Ascending aorta (tissue), 2 donors: ENCODE measurements at regions not wholly inside any gene's neighbourhood (a gene's known extent, or its start where the extent isn't known, plus 50 kb on each side); places are given as distances from the start of the nearest gene placed in this dataset.

Source experiments
- DNase-seq, 2 donors: peaks; one replicate each; pipeline ENCODE4 v3.0.0-alpha.2; 2019; ENCODE audit warnings: low spot score in 2 of 2
- H3K27ac ChIP-seq, 2 donors: fragments of 200-600 bp; sonication (generic); one replicate each; pipeline ENCODE4 v1.5.1; 2016 to 2017; ENCODE audit warnings: mild to moderate bottlenecking in 1 of 2
- H3K27me3 ChIP-seq: fragments of 200-600 bp; sonication (generic); one replicate; pipeline ENCODE4 v1.5.1; 2017
- H3K36me3 ChIP-seq, 2 donors: fragments of 200-600 bp; sonication (generic); one replicate each; pipeline ENCODE4 v1.5.1; 2016
- H3K4me1 ChIP-seq, 2 donors: fragments of 200-600 bp; sonication (generic); one replicate each; pipeline ENCODE4 v1.5.1; 2016 to 2017; ENCODE audit warnings: mild to moderate bottlenecking in 1 of 2
- H3K4me3 ChIP-seq, 2 donors: fragments of 200-600 bp; sonication (generic); one replicate each; pipeline ENCODE4 v1.5.1; 2016 to 2017; ENCODE audit warnings: mild to moderate bottlenecking in 1 of 2
- H3K9me3 ChIP-seq, 2 donors: fragments of 200-600 bp; sonication (generic); one replicate each; pipeline ENCODE4 v1.5.1; 2016
- intact Hi-C: fragments of 100-400 bp; cut with DNase I; formaldehyde crosslinking; loops from one replicate; pipeline ENCODE4 v1.15.1; 2023
- TF ChIP-seq, protein P1 (sequence below), 3 experiments: fragments of 200-600 bp in 2 of 3; fragments of 450-650 bp in 1 of 3; sonication (generic) in 2 of 3; IDR thresholded peaks; one replicate each; pipeline ENCODE4 v1.5.1; 2016 to 2019; ENCODE audit warnings: antibody characterized with exemption in 3 of 3, mild to moderate bottlenecking in 1 of 3, moderate library complexity in 1 of 3

DNA sequence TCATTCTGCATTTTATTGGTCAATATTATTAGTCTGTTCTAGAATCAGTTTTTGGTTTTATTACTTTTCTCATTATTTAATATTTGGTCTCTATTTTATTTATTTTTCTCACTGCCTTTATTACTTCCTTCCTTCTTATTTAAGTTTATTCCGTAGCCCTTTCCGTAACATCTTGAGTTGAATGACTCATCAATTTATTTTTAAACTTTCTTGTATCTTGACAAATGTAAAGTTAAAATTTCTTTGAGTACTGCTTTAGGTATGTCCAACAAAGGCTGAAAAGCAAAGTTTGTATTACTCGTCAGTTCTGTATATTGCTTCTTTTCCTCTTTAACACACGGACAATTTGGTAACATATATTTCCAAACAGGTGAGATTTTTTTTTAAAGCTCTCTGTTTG is 192.0 kb downstream of the CD109 start:
- Histone ChIP-seq H3K36me3 (no peaks in the 10 kb centered on the region), H3K4me1 (no peaks in the 10 kb centered on the region), H3K9me3 (no peaks in the 10 kb centered on the region), H3K4me3 (no peak overlapping the region), H3K27ac (no peak overlapping the region), H3K27me3 (no peaks in the 10 kb centered on the region)
- DNase-seq: no peak
- intact Hi-C loops: no loop called here
- TF ChIP-seq, protein P1, sequence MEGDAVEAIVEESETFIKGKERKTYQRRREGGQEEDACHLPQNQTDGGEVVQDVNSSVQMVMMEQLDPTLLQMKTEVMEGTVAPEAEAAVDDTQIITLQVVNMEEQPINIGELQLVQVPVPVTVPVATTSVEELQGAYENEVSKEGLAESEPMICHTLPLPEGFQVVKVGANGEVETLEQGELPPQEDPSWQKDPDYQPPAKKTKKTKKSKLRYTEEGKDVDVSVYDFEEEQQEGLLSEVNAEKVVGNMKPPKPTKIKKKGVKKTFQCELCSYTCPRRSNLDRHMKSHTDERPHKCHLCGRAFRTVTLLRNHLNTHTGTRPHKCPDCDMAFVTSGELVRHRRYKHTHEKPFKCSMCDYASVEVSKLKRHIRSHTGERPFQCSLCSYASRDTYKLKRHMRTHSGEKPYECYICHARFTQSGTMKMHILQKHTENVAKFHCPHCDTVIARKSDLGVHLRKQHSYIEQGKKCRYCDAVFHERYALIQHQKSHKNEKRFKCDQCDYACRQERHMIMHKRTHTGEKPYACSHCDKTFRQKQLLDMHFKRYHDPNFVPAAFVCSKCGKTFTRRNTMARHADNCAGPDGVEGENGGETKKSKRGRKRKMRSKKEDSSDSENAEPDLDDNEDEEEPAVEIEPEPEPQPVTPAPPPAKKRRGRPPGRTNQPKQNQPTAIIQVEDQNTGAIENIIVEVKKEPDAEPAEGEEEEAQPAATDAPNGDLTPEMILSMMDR (IDR thresholded peaks at IDR 0.05): no peak

DNA sequence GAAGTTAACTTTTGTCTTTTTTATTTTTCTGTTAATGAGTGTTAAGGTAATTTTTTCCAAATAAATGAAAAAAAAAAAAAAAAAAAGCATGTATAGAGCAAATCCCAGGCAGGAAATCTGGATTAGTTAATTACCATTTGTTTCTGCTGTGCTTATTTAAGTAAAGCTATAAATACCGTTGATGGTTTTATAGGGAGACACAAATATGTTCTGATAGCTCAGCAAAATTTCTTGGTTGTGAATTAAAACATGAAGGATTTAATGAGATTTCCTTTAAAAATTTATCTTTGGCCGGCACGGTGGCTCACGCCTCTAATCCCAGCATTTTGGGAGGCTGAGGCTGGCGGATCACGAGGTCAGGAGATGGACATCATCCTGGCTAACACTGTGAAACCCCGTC is 189.4 kb downstream of the CD109 start:
- H3K27ac ChIP-seq: no peak overlapping the region
- TF ChIP-seq, protein P1 (IDR thresholded peaks at IDR 0.05): no peak
- no peaks in the 10 kb centered on the region for H3K9me3 ChIP-seq
- no peak for DNase-seq
- intact Hi-C loops: no loop called here
- H3K4me3 ChIP-seq: no peak overlapping the region
- H3K4me1 ChIP-seq: no peaks in the 10 kb centered on the region
- no peaks in the 10 kb centered on the region for H3K36me3 ChIP-seq
- no peaks in the 10 kb centered on the region for H3K27me3 ChIP-seq

DNA sequence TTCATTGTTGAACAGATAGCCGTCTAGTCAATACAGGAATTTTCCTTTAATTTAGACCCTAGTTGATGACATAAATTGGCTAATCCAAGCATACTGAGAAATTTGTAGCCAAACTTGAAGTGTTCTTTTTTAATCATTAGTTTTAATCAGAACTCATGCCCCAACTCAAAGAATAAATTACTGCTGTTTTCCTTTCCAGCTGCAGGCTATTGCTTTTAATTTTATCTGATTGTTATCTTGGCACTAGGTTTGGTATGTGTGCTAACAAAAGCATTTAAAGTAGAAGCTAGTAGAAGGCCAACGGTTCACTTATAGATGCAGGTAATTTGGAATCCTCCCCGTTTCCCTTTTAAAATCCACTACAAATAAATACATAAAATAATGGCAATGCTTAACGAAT is 188.5 kb downstream of the CD109 start:
- intact Hi-C loops: no loop called here
- no peaks in the 10 kb centered on the region for H3K36me3 ChIP-seq
- no peak overlapping the region for H3K4me3 ChIP-seq
- no peaks in the 10 kb centered on the region for H3K4me1 ChIP-seq
- no peak overlapping the region for H3K27ac ChIP-seq
- H3K9me3 ChIP-seq: no peaks in the 10 kb centered on the region
- H3K27me3 ChIP-seq: no peaks in the 10 kb centered on the region
- no peak for DNase-seq
- TF ChIP-seq, protein P1 (IDR thresholded peaks at IDR 0.05): no peak

DNA sequence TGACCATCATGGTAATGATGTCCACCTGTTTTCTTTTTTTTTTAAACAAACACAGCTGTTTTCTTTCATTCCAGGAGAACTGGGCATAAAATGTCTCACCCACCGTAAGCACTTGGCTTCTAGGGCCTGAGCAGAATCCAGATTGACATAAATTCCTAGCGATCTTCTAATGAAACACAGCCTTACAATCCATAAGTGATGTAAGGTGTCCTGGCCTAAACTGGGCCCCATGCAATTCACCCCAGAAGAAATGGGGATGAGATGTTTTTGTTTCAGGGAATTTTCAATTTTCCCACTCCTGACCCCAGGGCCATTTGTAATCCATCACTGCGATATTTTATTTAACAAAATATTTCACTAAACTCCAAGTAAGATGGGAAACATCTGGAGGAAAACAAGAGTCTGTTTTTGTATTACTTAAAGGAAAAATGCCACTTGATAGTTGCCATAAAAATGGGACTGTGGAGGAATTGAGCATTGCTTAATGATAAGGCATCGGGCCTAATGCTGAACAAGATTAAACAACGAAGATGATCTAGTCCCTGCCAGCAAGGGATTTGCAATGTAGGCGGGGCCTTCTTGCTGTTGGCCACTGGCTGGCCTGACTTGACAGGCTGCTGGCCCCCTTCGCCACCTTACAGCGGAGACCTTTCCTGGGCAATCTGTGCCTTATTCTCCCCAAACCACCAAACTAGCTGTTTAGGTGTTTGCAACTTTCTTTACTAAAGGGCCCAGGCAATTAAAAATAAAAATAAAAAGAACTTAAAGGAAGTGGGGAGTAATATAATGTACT is 183.7 kb downstream of the CD109 start:
- Histone ChIP-seq H3K4me3 (no peak overlapping the region), H3K4me1 (no peaks in the 10 kb centered on the region), H3K9me3 (no peaks in the 10 kb centered on the region), H3K36me3 (no peaks in the 10 kb centered on the region), H3K27ac (no peak overlapping the region), H3K27me3 (no peaks in the 10 kb centered on the region)
- DNase-seq: no peak
- TF ChIP-seq, protein P1 (IDR thresholded peaks at IDR 0.05): no peak
- intact Hi-C loops: no loop called here

DNA sequence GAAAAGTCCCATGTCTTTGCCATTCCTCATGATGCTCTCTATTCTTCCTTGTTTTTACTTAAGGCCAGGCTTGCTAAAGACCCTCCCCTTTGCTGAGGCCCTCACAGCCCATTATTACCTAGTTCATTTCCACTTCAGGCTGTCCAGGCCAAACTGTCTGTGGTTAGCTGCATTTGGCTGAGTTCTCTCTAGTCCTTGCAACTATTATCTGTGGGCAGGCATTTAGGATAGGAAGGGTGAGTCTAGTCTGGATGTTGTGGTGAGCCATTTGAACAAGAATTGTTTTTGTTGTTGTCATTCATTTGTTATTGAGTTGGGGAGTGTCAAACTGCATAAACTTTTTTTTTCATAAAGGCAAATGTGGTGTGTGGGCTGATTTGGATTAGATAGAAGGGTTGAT is 182.4 kb downstream of the CD109 start:
- TF ChIP-seq, protein P1 (IDR thresholded peaks at IDR 0.05): no peak
- intact Hi-C loops: no loop called here
- no peaks in the 10 kb centered on the region for H3K4me1 ChIP-seq
- H3K9me3 ChIP-seq: no peaks in the 10 kb centered on the region
- DNase-seq: no peak
- H3K4me3 ChIP-seq: no peak overlapping the region
- H3K36me3 ChIP-seq: no peaks in the 10 kb centered on the region
- no peaks in the 10 kb centered on the region for H3K27me3 ChIP-seq
- H3K27ac ChIP-seq: no peak overlapping the region
